GM10266 (cell line): ENCODE measurements at regions not wholly inside any gene's neighbourhood (a gene's known extent, or its start where the extent isn't known, plus 50 kb on each side); places are given as distances from the start of the nearest gene placed in this dataset.
A peak's percentile ranks its signal among the peaks of the same experiment; 100 is the strongest.

Experiments
- DNase-seq: peaks from one replicate; pipeline ENCODE4 v3.0.0; 2012; ENCODE audit errors: extremely low spot score
- CTCF ChIP-seq: IDR thresholded peaks from 2 replicates; pipeline ENCODE4 v1.5.1; 2012; ENCODE audit warnings: mild to moderate bottlenecking, low read depth; ENCODE audit not compliant: control insufficient read depth, insufficient read depth; ENCODE audit errors: missing control alignments

- no peak for DNase-seq
- no peak for TF ChIP-seq CTCF
Measured at GRCh38 chr10:83677795-83678194, 461.5 kb upstream of the GHITM start.

DNA sequence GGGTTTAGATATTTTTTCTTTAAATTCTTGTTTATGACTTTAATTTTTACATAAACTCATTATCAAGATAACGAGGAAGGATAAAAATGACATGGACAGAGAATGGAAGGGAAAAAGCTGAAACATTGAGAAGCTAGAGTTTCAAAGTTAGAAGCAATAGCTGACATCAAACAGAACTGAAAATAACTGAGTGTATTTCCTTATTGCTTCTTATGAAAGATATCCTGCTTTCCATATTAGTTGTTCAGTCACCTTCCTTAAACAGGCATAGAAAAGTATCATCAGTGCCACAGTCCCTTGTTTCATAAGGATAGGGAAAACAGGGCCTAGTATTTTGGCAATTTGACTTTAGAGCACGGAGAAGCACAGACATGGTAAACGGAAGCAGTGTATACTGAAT lies 460.5 kb upstream of the GHITM start:
- DNase-seq = no peak
- no peak for TF ChIP-seq CTCF

DNA sequence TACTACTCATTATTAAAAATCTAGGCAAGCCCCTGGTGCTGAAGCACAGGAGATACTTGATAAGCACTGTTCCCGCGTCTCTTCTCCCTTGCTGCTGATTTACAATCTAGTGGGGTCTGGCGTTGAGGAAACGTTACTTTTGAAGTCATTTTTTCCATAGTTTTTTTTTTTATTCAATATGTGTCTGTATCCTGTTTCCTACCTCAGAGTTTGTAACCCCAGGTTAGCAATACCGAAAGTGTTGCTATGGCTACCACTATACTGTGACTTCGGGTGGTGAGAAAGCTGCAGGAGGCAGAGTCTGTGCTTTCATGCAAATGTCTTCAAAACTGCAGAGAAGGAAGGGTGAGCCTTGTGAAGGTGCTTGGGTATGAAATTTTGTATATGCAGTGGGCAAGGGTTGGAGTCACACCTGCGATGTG lies 458.8 kb upstream of the GHITM start:
- TF ChIP-seq CTCF = no peak

GRCh38 chr10:83682414-83682813 lies 456.9 kb upstream of the GHITM start:
- no peak for DNase-seq
- TF ChIP-seq CTCF = no peak

More for the DNA sequence above, 458.8 kb upstream of the GHITM start:
- DNase-seq = peak; percentile 75

- TF ChIP-seq CTCF = no peak
- no peak for DNase-seq
Measured at GRCh38 chr10:83685458-83685857, 453.9 kb upstream of the GHITM start.

DNA sequence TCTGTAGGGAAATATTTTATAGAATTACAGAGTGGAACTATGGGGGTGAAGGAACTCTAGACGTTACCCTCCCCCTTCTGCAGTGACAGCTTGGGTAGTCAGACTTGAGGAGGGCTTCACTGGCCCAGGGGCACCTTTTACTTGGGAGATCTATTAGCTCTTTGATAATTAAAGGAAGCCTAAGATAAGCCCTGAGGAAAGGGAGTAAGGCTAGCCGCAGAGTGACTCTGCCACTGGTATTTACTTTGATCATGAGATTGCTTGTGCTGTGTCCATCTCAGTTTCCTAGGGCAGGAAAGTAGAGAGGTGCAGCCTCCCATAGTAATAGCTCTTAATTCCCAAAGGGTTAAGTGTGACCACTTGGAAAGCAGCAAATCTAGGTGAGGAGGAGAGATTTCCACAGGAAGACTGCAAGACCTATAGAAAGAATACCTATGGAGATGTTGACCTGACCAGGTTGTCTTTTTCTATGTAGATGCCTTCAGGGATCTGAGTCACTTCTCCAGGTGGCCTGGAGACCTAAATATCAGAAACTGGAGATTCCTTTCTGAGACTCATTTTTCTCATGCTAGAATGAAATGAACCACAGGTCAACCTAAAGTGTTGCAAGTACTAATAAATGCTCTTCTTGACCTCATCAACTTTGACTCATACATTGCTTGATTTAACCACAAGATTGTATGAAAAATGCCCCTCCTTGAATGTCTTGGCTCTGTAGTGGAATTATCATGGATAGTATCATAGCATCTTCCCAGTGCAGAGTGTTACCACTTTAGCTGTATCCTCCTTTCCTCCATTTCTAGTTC lies 447.3 kb upstream of the GHITM start:
- no peak for TF ChIP-seq CTCF
- no peak for DNase-seq

- TF ChIP-seq CTCF = no peak
Measured at GRCh38 chr10:83698899-83699298, 440.4 kb upstream of the GHITM start.

More at GRCh38 chr10:83698899-83699298, 440.4 kb upstream of the GHITM start:
- DNase-seq = no peak
